ENCODE measurements at regions not wholly inside any gene's neighbourhood (a gene's known extent, or its start where the extent isn't known, plus 50 kb on each side); places are given as distances from the start of the nearest gene placed in this dataset.

- peak; percentile 91 to 95 (median 92) for DNase-seq (ENCODE audit: low read depth in 3 of 3)
These were observed 64.4 kb upstream of the TM9SF2 start for GRCh38 chr13:99436686-99437416.

GRCh38 chr13:99439048-99439447 lies 62.2 kb upstream of the TM9SF2 start:
- no peak for DNase-seq (ENCODE audit: low read depth in 3 of 3)

- DNase-seq (ENCODE audit: low read depth in 3 of 3) = no peak
These were observed 61.2 kb upstream of the TM9SF2 start for GRCh38 chr13:99439850-99440604.

GRCh38 chr13:99442273-99442895 lies 58.9 kb upstream of the TM9SF2 start:
- DNase-seq (ENCODE audit: low read depth in 3 of 3) = no peak

- DNase-seq (ENCODE audit: low read depth in 3 of 3) = no peak
These were observed 55.0 kb upstream of the TM9SF2 start for GRCh38 chr13:99446242-99446641.

GRCh38 chr13:99448546-99448945 lies 52.7 kb upstream of the TM9SF2 start:
- DNase-seq (ENCODE audit: low read depth in 3 of 3) = no peak

- no peak for DNase-seq (ENCODE audit: low read depth in 3 of 3)
These were observed 50.9 kb upstream of the TM9SF2 start for GRCh38 chr13:99450416-99450815.
